Hepatocyte (in vitro differentiated cells): ENCODE measurements at regions not wholly inside any gene's neighbourhood (a gene's known extent, or its start where the extent isn't known, plus 50 kb on each side); places are given as distances from the start of the nearest gene placed in this dataset.
"Not testable (repeated sequence)": the region's sequence is repeated elsewhere in the genome, so short reads cannot be mapped to it uniquely, and the experiment has no call there.

Source experiments
- DNase-seq: peaks from one replicate; pipeline ENCODE4 v3.0.0-alpha.2; 2016; ENCODE audit warnings: low spot score
- H2AFZ ChIP-seq: fragments of 200-600 bp; sonication (generic); 2 replicates; pipeline ENCODE4 v1.6.0; 2016; ENCODE audit warnings: antibody characterized with exemption, mild to moderate bottlenecking
- H3K27ac ChIP-seq: fragments of 200-600 bp; sonication (generic); 2 replicates; pipeline ENCODE4 v1.5.1; 2016; ENCODE audit warnings: mild to moderate bottlenecking
- H3K27me3 ChIP-seq: fragments of 200-600 bp; sonication (generic); 2 replicates; pipeline ENCODE4 v1.6.1; 2016
- H3K36me3 ChIP-seq: fragments of 200-600 bp; sonication (generic); replicated peaks from 2 replicates; pipeline ENCODE4 v1.5.1; 2016; ENCODE audit warnings: low read depth; ENCODE audit not compliant: insufficient read depth
- H3K4me1 ChIP-seq: fragments of 200-600 bp; sonication (generic); 2 replicates; pipeline ENCODE4 v1.5.1; 2016; ENCODE audit warnings: mild to moderate bottlenecking, moderate library complexity; ENCODE audit not compliant: insufficient read depth
- H3K4me2 ChIP-seq: fragments of 200-600 bp; sonication (generic); 2 replicates; pipeline ENCODE4 v1.6.0; 2016
- H3K4me3 ChIP-seq: fragments of 200-600 bp; sonication (generic); 2 replicates; pipeline ENCODE4 v1.5.1; 2016; ENCODE audit warnings: mild to moderate bottlenecking
- H3K79me2 ChIP-seq: fragments of 200-600 bp; sonication (generic); 2 replicates; pipeline ENCODE4 v1.6.0; 2017; ENCODE audit warnings: mild to moderate bottlenecking
- H3K9me2 ChIP-seq: fragments of 200-600 bp; sonication (generic); replicated peaks from 2 replicates; pipeline ENCODE4 v1.6.0; 2017; ENCODE audit warnings: mild to moderate bottlenecking; ENCODE audit not compliant: insufficient read depth
- H3K9me3 ChIP-seq: fragments of 200-600 bp; sonication (generic); 2 replicates; pipeline ENCODE4 v1.5.1; 2016; ENCODE audit warnings: low read depth, mild to moderate bottlenecking
- H4K20me1 ChIP-seq: fragments of 200-600 bp; sonication (generic); 2 replicates; pipeline ENCODE4 v1.6.0; 2016; ENCODE audit warnings: mild to moderate bottlenecking; ENCODE audit not compliant: insufficient read depth, poor library complexity, severe bottlenecking
- CTCF ChIP-seq: fragments of 200-600 bp; sonication (generic); IDR thresholded peaks from 2 replicates; pipeline ENCODE4 v1.5.1; 2016; ENCODE audit warnings: antibody characterized with exemption, mild to moderate bottlenecking; ENCODE audit not compliant: poor library complexity
- EZH2 ChIP-seq: fragments of 200-600 bp; sonication (generic); IDR thresholded peaks from 2 replicates; pipeline ENCODE4 v1.6.1; 2016; ENCODE audit warnings: antibody characterized with exemption, mild to moderate bottlenecking, borderline replicate concordance
- EZH2phosphoT487 ChIP-seq: fragments of 200-600 bp; sonication (generic); IDR thresholded peaks from one replicate; pipeline ENCODE4 v1.6.1; 2018; ENCODE audit warnings: antibody characterized with exemption, mild to moderate bottlenecking, low read depth, moderate library complexity; ENCODE audit not compliant: unreplicated experiment, severe bottlenecking
- WGBS: methylation state at CpG from one replicate; pipeline ENCODE4 v1.1.6; 2016; ENCODE audit warnings: low lambda C conversion rate; ENCODE audit errors: missing lambda C conversion rate; 5-methylcytosine and 5-hydroxymethylcytosine counted together

GRCh38 chr2:167749660-167750059, 497.7 kb downstream of the STK39 start:
- Histone ChIP-seq H3K27ac (no peak overlapping the region), H3K4me1 (no peaks in the 10 kb centered on the region), H3K27me3 (no peaks in the 10 kb centered on the region), H3K9me2 (no peaks in the 10 kb centered on the region), H3K4me3 (no peak overlapping the region), H2AFZ (no peak overlapping the region), H3K79me2 (no peaks in the 10 kb centered on the region), H3K36me3 (no peaks in the 10 kb centered on the region), H3K4me2 (no peak overlapping the region), H3K9me3 (no peaks in the 10 kb centered on the region), H4K20me1 (no peaks in the 10 kb centered on the region)
- no peak for DNase-seq
- TF ChIP-seq EZH2phosphoT487 (no peak), CTCF (no peak), EZH2 (no peak)
- 30% methylated on average over 1 of the region's 1 CpG for WGBS

GRCh38 chr2:167749016-167749415, 498.4 kb downstream of the STK39 start:
- 91% methylated on average over 3 of the region's 3 CpGs for WGBS
- Histone ChIP-seq H2AFZ (no peak overlapping the region), H3K9me2 (no peaks in the 10 kb centered on the region), H3K79me2 (no peaks in the 10 kb centered on the region), H3K4me2 (no peak overlapping the region), H3K4me1 (no peaks in the 10 kb centered on the region), H3K27me3 (no peaks in the 10 kb centered on the region), H4K20me1 (no peaks in the 10 kb centered on the region), H3K36me3 (no peaks in the 10 kb centered on the region), H3K9me3 (no peaks in the 10 kb centered on the region), H3K27ac (no peak overlapping the region), H3K4me3 (no peak overlapping the region)
- DNase-seq: no peak
- TF ChIP-seq EZH2phosphoT487: no peak
- no peak for TF ChIP-seq EZH2
- no peak for TF ChIP-seq CTCF

- TF ChIP-seq CTCF (no peak), EZH2 (no peak), EZH2phosphoT487 (no peak)
- no peaks in the 10 kb centered on the region for H3K4me1 ChIP-seq
Observed at GRCh38 chr2:167748536-167748935, 498.9 kb downstream of the STK39 start.

GRCh38 chr2:167745667-167746066, 501.7 kb downstream of the STK39 start:
- H3K27me3 ChIP-seq: no peaks in the 10 kb centered on the region
- no peak overlapping the region for H3K4me3 ChIP-seq
- WGBS: 84% methylated on average over 2 of the region's 2 CpGs
- no peaks in the 10 kb centered on the region for H3K4me1 ChIP-seq
- H3K9me3 ChIP-seq: no peaks in the 10 kb centered on the region
- H3K4me2 ChIP-seq: no peak overlapping the region
- no peaks in the 10 kb centered on the region for H3K79me2 ChIP-seq
- H3K9me2 ChIP-seq: no peaks in the 10 kb centered on the region
- H2AFZ ChIP-seq: no peak overlapping the region
- no peak for DNase-seq
- H3K36me3 ChIP-seq: no peaks in the 10 kb centered on the region
- no peaks in the 10 kb centered on the region for H4K20me1 ChIP-seq
- no peak for TF ChIP-seq CTCF
- no peak for TF ChIP-seq EZH2
- TF ChIP-seq EZH2phosphoT487: no peak
- H3K27ac ChIP-seq: no peak overlapping the region

More at GRCh38 chr2:167748536-167748935, 498.9 kb downstream of the STK39 start:
- no peaks in the 10 kb centered on the region for H4K20me1 ChIP-seq
- H3K27me3 ChIP-seq: no peaks in the 10 kb centered on the region
- H3K9me2 ChIP-seq: no peaks in the 10 kb centered on the region
- no peak for DNase-seq
- no peak overlapping the region for H3K4me3 ChIP-seq
- no peaks in the 10 kb centered on the region for H3K79me2 ChIP-seq
- H3K36me3 ChIP-seq: no peaks in the 10 kb centered on the region
- no peaks in the 10 kb centered on the region for H3K9me3 ChIP-seq
- no peak overlapping the region for H3K4me2 ChIP-seq
- H2AFZ ChIP-seq: no peak overlapping the region
- WGBS: 94% methylated on average over 1 of the region's 1 CpG
- no peak overlapping the region for H3K27ac ChIP-seq

- WGBS: 100% methylated on average over 1 of the region's 1 CpG
- H3K36me3 ChIP-seq: not testable (repeated sequence)
Observed at GRCh38 chr2:167739921-167740320, 507.5 kb downstream of the STK39 start.

More at GRCh38 chr2:167739921-167740320, 507.5 kb downstream of the STK39 start:
- H2AFZ ChIP-seq, DNase-seq, H3K27ac ChIP-seq, H3K9me2 ChIP-seq, H3K79me2 ChIP-seq, H3K9me3 ChIP-seq, H3K4me3 ChIP-seq, H4K20me1 ChIP-seq, H3K27me3 ChIP-seq, H3K4me2 ChIP-seq, H3K4me1 ChIP-seq: not testable (repeated sequence)
